IPS DF 6.9 (cell line): ENCODE measurements at regions not wholly inside any gene's neighbourhood (a gene's known extent, or its start where the extent isn't known, plus 50 kb on each side); places are given as distances from the start of the nearest gene placed in this dataset.

Experiments used
- DNase-seq: peaks from one replicate; pipeline ENCODE4 v3.0.0-alpha.2; 2013; ENCODE audit warnings: low read depth, low spot score
- H3K27ac ChIP-seq: one replicate; pipeline ENCODE4 v1.5.1; 2013; ENCODE audit warnings: low read length, control low read depth
- H3K27me3 ChIP-seq: 2 replicates; pipeline ENCODE4 v1.6.1; 2013; ENCODE audit warnings: mild to moderate bottlenecking, low read length; ENCODE audit not compliant: control insufficient read depth, insufficient read depth
- H3K36me3 ChIP-seq: 2 replicates; pipeline ENCODE4 v1.6.1; 2013; ENCODE audit warnings: low read length; ENCODE audit not compliant: control insufficient read depth, insufficient read depth
- H3K4me1 ChIP-seq: 2 replicates; pipeline ENCODE4 v1.6.1; 2013; ENCODE audit warnings: low read length; ENCODE audit not compliant: control insufficient read depth, insufficient read depth
- H3K4me3 ChIP-seq: 2 replicates; pipeline ENCODE4 v1.5.1; 2013; ENCODE audit warnings: mild to moderate bottlenecking, low read length
- H3K9me3 ChIP-seq: 2 replicates; pipeline ENCODE4 v1.6.1; 2013; ENCODE audit warnings: low read length, inconsistent platforms; ENCODE audit not compliant: control insufficient read depth, insufficient read depth
- WGBS: extraction: QIAGEN DNeasy Blood & Tissue Kit; methylation state at CpG from one replicate; pipeline ENCODE4 v1.1.7; 2013; ENCODE audit warnings: mixed read lengths, missing lambda C conversion rate; ENCODE audit not compliant: insufficient read length, insufficient coverage; 5-methylcytosine and 5-hydroxymethylcytosine counted together

GRCh38 chr4:74878323-74878722, 54.6 kb upstream of the PARM1 start:
- DNase-seq: no peak
- WGBS: no CpG with 5 or more reads among the region's 3 CpGs
- H3K9me3 ChIP-seq: no peaks in the 10 kb centered on the region
- no peak overlapping the region for H3K27ac ChIP-seq
- H3K27me3 ChIP-seq: no peaks in the 10 kb centered on the region
- H3K4me3 ChIP-seq: no peak overlapping the region
- H3K4me1 ChIP-seq: no peaks in the 10 kb centered on the region
- no peaks in the 10 kb centered on the region for H3K36me3 ChIP-seq

- WGBS: no CpG with 5 or more reads among the region's 2 CpGs
- H3K27ac ChIP-seq: no peak overlapping the region
- H3K4me3 ChIP-seq: no peak overlapping the region
- H3K27me3 ChIP-seq: no peaks in the 10 kb centered on the region
- H3K36me3 ChIP-seq: no peaks in the 10 kb centered on the region
- H3K4me1 ChIP-seq: no peaks in the 10 kb centered on the region
- no peaks in the 10 kb centered on the region for H3K9me3 ChIP-seq
- DNase-seq: no peak
These were observed 57.5 kb upstream of the PARM1 start for GRCh38 chr4:74875451-74875850.

GRCh38 chr4:74874753-74875367, 58.1 kb upstream of the PARM1 start:
- WGBS: no CpG with 5 or more reads among the region's 1 CpG
- Histone ChIP-seq H3K36me3 (no peaks in the 10 kb centered on the region), H3K4me3 (no peak overlapping the region), H3K27me3 (no peaks in the 10 kb centered on the region), H3K9me3 (no peaks in the 10 kb centered on the region), H3K27ac (no peak overlapping the region), H3K4me1 (no peaks in the 10 kb centered on the region)
- peak; percentile 54 for DNase-seq

- Histone ChIP-seq H3K27me3 (no peaks in the 10 kb centered on the region), H3K4me1 (no peaks in the 10 kb centered on the region), H3K4me3 (no peak overlapping the region), H3K36me3 (no peaks in the 10 kb centered on the region), H3K27ac (no peak overlapping the region), H3K9me3 (no peaks in the 10 kb centered on the region)
- WGBS: no CpG with 5 or more reads among the region's 3 CpGs
- DNase-seq: no peak
These were observed 59.2 kb upstream of the PARM1 start for GRCh38 chr4:74873545-74874301.

GRCh38 chr4:74858921-74859562, 64.7 kb upstream of the BTC start:
- WGBS: no CpG with 5 or more reads among the region's 6 CpGs
- H3K27me3 ChIP-seq: no peaks in the 10 kb centered on the region

GRCh38 chr4:74855879-74856278, 61.6 kb upstream of the BTC start:
- no peaks in the 10 kb centered on the region for H3K4me1 ChIP-seq
- no peak for DNase-seq
- H3K9me3 ChIP-seq: no peaks in the 10 kb centered on the region
- H3K27me3 ChIP-seq: no peaks in the 10 kb centered on the region
- no peak overlapping the region for H3K27ac ChIP-seq
- WGBS: no CpG with 5 or more reads among the region's 2 CpGs
- no peaks in the 10 kb centered on the region for H3K36me3 ChIP-seq
- no peak overlapping the region for H3K4me3 ChIP-seq

More at GRCh38 chr4:74858921-74859562, 64.7 kb upstream of the BTC start:
- no peak overlapping the region for H3K27ac ChIP-seq
- H3K9me3 ChIP-seq: no peaks in the 10 kb centered on the region
- H3K36me3 ChIP-seq: no peaks in the 10 kb centered on the region
- no peak overlapping the region for H3K4me3 ChIP-seq
- no peaks in the 10 kb centered on the region for H3K4me1 ChIP-seq
- DNase-seq: no peak

GRCh38 chr4:74848774-74849173, 54.5 kb upstream of the BTC start:
- no peak overlapping the region for H3K27ac ChIP-seq
- no peaks in the 10 kb centered on the region for H3K9me3 ChIP-seq
- no peak for DNase-seq
- H3K36me3 ChIP-seq: no peaks in the 10 kb centered on the region
- H3K4me1 ChIP-seq: no peaks in the 10 kb centered on the region
- no CpG with 5 or more reads among the region's 4 CpGs for WGBS
- H3K27me3 ChIP-seq: no peaks in the 10 kb centered on the region
- no peak overlapping the region for H3K4me3 ChIP-seq

- H3K36me3 ChIP-seq: no peaks in the 10 kb centered on the region
- no CpG with 5 or more reads among the region's 1 CpG for WGBS
- no peak overlapping the region for H3K4me3 ChIP-seq
- no peaks in the 10 kb centered on the region for H3K27me3 ChIP-seq
- no peak for DNase-seq
- no peaks in the 10 kb centered on the region for H3K9me3 ChIP-seq
- no peak overlapping the region for H3K27ac ChIP-seq
- H3K4me1 ChIP-seq: no peaks in the 10 kb centered on the region
These were observed 51.5 kb upstream of the BTC start for GRCh38 chr4:74845834-74846233.
